Vagina (tissue), 2 donors: ENCODE measurements at regions not wholly inside any gene's neighbourhood (a gene's known extent, or its start where the extent isn't known, plus 50 kb on each side); places are given as distances from the start of the nearest gene placed in this dataset.

Experiments used
- POLR2A ChIP-seq, 2 donors: fragments of 450-650 bp; IDR thresholded peaks; one replicate each; pipeline ENCODE4 v1.6.1; 2017; ENCODE audit warnings: antibody characterized with exemption in 2 of 2, mild to moderate bottlenecking in 2 of 2, moderate library complexity in 2 of 2
- POLR2AphosphoS5 ChIP-seq, 2 donors: sonication (generic); formaldehyde crosslinking; IDR thresholded peaks; one replicate each; pipeline ENCODE4 v1.9.0; 2017; ENCODE audit warnings: antibody characterized with exemption in 2 of 2, mild to moderate bottlenecking in 2 of 2, low read depth in 1 of 2; ENCODE audit not compliant: insufficient read depth in 1 of 2
- TF ChIP-seq, protein P1 (sequence below), 3 experiments: fragments of 450-650 bp in 2 of 3; fragments of 200-600 bp in 1 of 3; sonication (generic) in 1 of 3; IDR thresholded peaks; one replicate each; pipeline ENCODE4 v1.5.1; 2017 to 2019; ENCODE audit warnings: antibody characterized with exemption in 3 of 3, mild to moderate bottlenecking in 2 of 3, moderate library complexity in 2 of 3

GRCh38 chr14:53350866-53351265, 197.7 kb upstream of the DDHD1 start:
- TF ChIP-seq POLR2A (IDR thresholded peaks at IDR 0.05) (no peak), POLR2AphosphoS5 (IDR thresholded peaks at IDR 0.05; ENCODE audit: insufficient read depth in 1 of 2, low read depth in 1 of 2) (no peak)
- TF ChIP-seq, protein P1, sequence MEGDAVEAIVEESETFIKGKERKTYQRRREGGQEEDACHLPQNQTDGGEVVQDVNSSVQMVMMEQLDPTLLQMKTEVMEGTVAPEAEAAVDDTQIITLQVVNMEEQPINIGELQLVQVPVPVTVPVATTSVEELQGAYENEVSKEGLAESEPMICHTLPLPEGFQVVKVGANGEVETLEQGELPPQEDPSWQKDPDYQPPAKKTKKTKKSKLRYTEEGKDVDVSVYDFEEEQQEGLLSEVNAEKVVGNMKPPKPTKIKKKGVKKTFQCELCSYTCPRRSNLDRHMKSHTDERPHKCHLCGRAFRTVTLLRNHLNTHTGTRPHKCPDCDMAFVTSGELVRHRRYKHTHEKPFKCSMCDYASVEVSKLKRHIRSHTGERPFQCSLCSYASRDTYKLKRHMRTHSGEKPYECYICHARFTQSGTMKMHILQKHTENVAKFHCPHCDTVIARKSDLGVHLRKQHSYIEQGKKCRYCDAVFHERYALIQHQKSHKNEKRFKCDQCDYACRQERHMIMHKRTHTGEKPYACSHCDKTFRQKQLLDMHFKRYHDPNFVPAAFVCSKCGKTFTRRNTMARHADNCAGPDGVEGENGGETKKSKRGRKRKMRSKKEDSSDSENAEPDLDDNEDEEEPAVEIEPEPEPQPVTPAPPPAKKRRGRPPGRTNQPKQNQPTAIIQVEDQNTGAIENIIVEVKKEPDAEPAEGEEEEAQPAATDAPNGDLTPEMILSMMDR (IDR thresholded peaks at IDR 0.05), result no peak
